K562 (cell line): ENCODE measurements at regions not wholly inside any gene's neighbourhood (a gene's known extent, or its start where the extent isn't known, plus 50 kb on each side); places are given as distances from the start of the nearest gene placed in this dataset.

Experiments
- ATAC-seq: fragments of 200-7000 bp; cut with Tn5 transposase; 3 replicates; pipeline ENCODE4 v1.9.1; 2020; ENCODE audit warnings: moderate library complexity
- BruUV-seq: library from RNA; stranded (reverse); fragments of 400-500 nt; replicated peaks from 2 replicates; lab custom pipeline; 2021; lab: Mats Ljungman, UMichigan
- CTCF ChIA-PET: fragments of 300-600 bp; formaldehyde crosslinking; extraction: SDS; loops from one replicate; lab custom pipeline; 2021; ENCODE audit warnings: low intra/inter-chr PET ratio; lab: Yijun Ruan, JAX
- POLR2A ChIA-PET: fragments of 300-600, 350-650 bp; sonication (Branson Sonifier 250); formaldehyde crosslinking; extraction: SDS; loops from one replicate; lab custom pipeline; 2021; ENCODE audit warnings: antibody characterized with exemption, inconsistent platforms; lab: Yijun Ruan, JAX
- DNase-seq, 4 experiments: peaks; one replicate each; pipeline versions ENCODE4 v3.0.0 to v3.0.0-alpha.2; 2011 to 2018; ENCODE audit warnings: low spot score in 3 of 4, mixed read lengths in 3 of 4; ENCODE audit errors: extremely low read depth in 1 of 4
- FAIRE-seq: peaks from 2 replicates; lab custom pipeline; 2011; peaks lifted over from hg19 to GRCh38; lab: Jason Lieb, UNC
- H2AFZ ChIP-seq: 2 replicates; pipeline ENCODE4 v1.6.0; 2011; ENCODE audit warnings: low read depth, low read length, control low read depth, inconsistent platforms
- H3K27ac ChIP-seq: fragments of 200-600 bp; 3 replicates; pipeline ENCODE4 v1.8.0; 2011; ENCODE audit warnings: low read depth, mild to moderate bottlenecking, control low read depth, inconsistent platforms, low read length, moderate library complexity, mixed read lengths; ENCODE audit errors: extremely low read depth
- H3K27me3 ChIP-seq, 2 experiments: fragments of 300-600 bp in 1 of 2; 2 replicates in 1 of 2; 3 replicates in 1 of 2; pipeline versions ENCODE4 v1.6.0 to v1.8.0; 2011; ENCODE audit warnings: inconsistent platforms in 2 of 2, low read length in 2 of 2, mild to moderate bottlenecking in 1 of 2, mixed read lengths in 1 of 2, moderate library complexity in 1 of 2; ENCODE audit not compliant: control insufficient read depth in 2 of 2, insufficient read depth in 2 of 2
- H3K36me3 ChIP-seq: fragments of 300-600 bp; 3 replicates; pipeline ENCODE4 v1.8.0; 2011; ENCODE audit warnings: mild to moderate bottlenecking, low read length, inconsistent platforms; ENCODE audit not compliant: control insufficient read depth, insufficient read depth
- H3K4me1 ChIP-seq, 2 experiments: fragments of 200-600 bp in 1 of 2; replicated peaks in 1 of 2; 2 replicates in 1 of 2; 3 replicates in 1 of 2; pipeline versions ENCODE4 v1.5.1 to v1.8.0; 2011; ENCODE audit warnings: inconsistent platforms in 2 of 2, low read length in 2 of 2, mild to moderate bottlenecking in 1 of 2, mixed read lengths in 1 of 2, moderate library complexity in 1 of 2; ENCODE audit not compliant: control insufficient read depth in 2 of 2, insufficient read depth in 2 of 2
- H3K4me2 ChIP-seq: 2 replicates; pipeline ENCODE4 v1.6.1; 2011; ENCODE audit warnings: low read length, control low read depth, inconsistent platforms, mixed read lengths; ENCODE audit not compliant: insufficient read depth
- H3K4me3 ChIP-seq: fragments of 200-600 bp; sonication (generic), shearing (Covaris generic); 2 replicates; pipeline ENCODE4 v1.5.1; 2016; ENCODE audit warnings: control low read depth, inconsistent platforms
- H3K79me2 ChIP-seq: fragments of 200-600 bp; 3 replicates; pipeline ENCODE4 v1.8.0; 2011; ENCODE audit warnings: low read length, inconsistent platforms; ENCODE audit not compliant: control insufficient read depth, insufficient read depth
- H3K9ac ChIP-seq, 2 experiments: 2 replicates each; pipeline versions ENCODE4 v1.6.0 to v1.6.1; 2011; ENCODE audit warnings: low read depth in 2 of 2, low read length in 2 of 2, control low read depth in 1 of 2, inconsistent platforms in 1 of 2, mild to moderate bottlenecking in 1 of 2, mixed read lengths in 1 of 2; ENCODE audit not compliant: insufficient read depth in 1 of 2
- H3K9me1 ChIP-seq: one replicate; pipeline ENCODE4 v1.6.0; 2011; ENCODE audit warnings: inconsistent platforms, mild to moderate bottlenecking, low read length, moderate library complexity; ENCODE audit not compliant: control insufficient read depth, insufficient read depth
- H3K9me3 ChIP-seq: replicated peaks from 2 replicates; pipeline ENCODE4 v1.5.1; 2011; ENCODE audit warnings: low read depth, low read length, inconsistent platforms; ENCODE audit not compliant: control insufficient read depth, insufficient read depth
- H4K20me1 ChIP-seq: replicated peaks from 2 replicates; pipeline ENCODE4 v1.6.1; 2011; ENCODE audit warnings: low read length, inconsistent platforms, mixed read lengths; ENCODE audit not compliant: control insufficient read depth, insufficient read depth
- ATF7 ChIP-seq: fragments of 450-650 bp; IDR thresholded peaks from 2 replicates; pipeline ENCODE4 v1.7.1; 2014; ENCODE audit warnings: mild to moderate bottlenecking, moderate library complexity
- CBFB ChIP-seq: sonication (generic); formaldehyde crosslinking; IDR thresholded peaks from 2 replicates; pipeline ENCODE4 v1.4.0; 2020; ENCODE audit warnings: mild to moderate bottlenecking, missing genetic modification reagents
- DACH1 ChIP-seq: fragments of 450-650 bp; IDR thresholded peaks from 2 replicates; pipeline ENCODE4 v1.6.1; 2018; ENCODE audit not compliant: partially characterized antibody
- DLX4 ChIP-seq: fragments of 250-450 bp; sonication (Bioruptor Pico); IDR thresholded peaks from 2 replicates; pipeline ENCODE4 v1.6.1; 2021; ENCODE audit warnings: mild to moderate bottlenecking
- GTF2E2 ChIP-seq: fragments of 200-800 bp; sonication (Bioruptor generic); IDR thresholded peaks from 2 replicates; pipeline ENCODE4 v1.6.1; 2016; ENCODE audit warnings: missing genetic modification characterization, missing compliant biosample characterization
- MTA3 ChIP-seq: fragments of 450-650 bp; formaldehyde crosslinking; IDR thresholded peaks from 2 replicates; pipeline ENCODE4 v1.6.1; 2017; ENCODE audit warnings: mild to moderate bottlenecking, borderline replicate concordance
- MXD1 ChIP-seq: fragments of 250-450 bp; sonication (Bioruptor Pico); IDR thresholded peaks from 2 replicates; pipeline ENCODE4 v1.8.0; 2021; ENCODE audit warnings: borderline replicate concordance, mild to moderate bottlenecking, moderate library complexity; ENCODE audit not compliant: poor library complexity, severe bottlenecking
- NCOA2 ChIP-seq, 2 experiments: fragments of 450-650 bp; IDR thresholded peaks; 2 replicates each; pipeline ENCODE4 v1.6.1; 2018; ENCODE audit warnings: mild to moderate bottlenecking in 2 of 2, moderate library complexity in 1 of 2; ENCODE audit not compliant: partially characterized antibody in 2 of 2
- PCBP1 ChIP-seq: fragments of 200-400 bp; formaldehyde crosslinking; IDR thresholded peaks from 2 replicates; pipeline ENCODE4 v1.6.1; 2018; ENCODE audit warnings: mild to moderate bottlenecking, low read depth, low read length; ENCODE audit not compliant: poor library complexity, severe bottlenecking
- SMAD3 ChIP-seq: fragments of 450-650 bp; formaldehyde crosslinking; conservative IDR thresholded peaks from 2 replicates; pipeline ENCODE4 v1.4.0; 2020; ENCODE audit warnings: mild to moderate bottlenecking
- SMARCA5 ChIP-seq: fragments of 450-650 bp; IDR thresholded peaks from 2 replicates; pipeline ENCODE4 v1.6.1; 2016
- SPI1 ChIP-seq: IDR thresholded peaks from 2 replicates; pipeline ENCODE4 v1.6.1; 2011; ENCODE audit warnings: low read depth, low read length, control low read depth, borderline replicate concordance
- TFAP4 ChIP-seq: sonication (generic); formaldehyde crosslinking; IDR thresholded peaks from 2 replicates; pipeline ENCODE4 v1.8.0; 2022; ENCODE audit warnings: missing genetic modification reagents, mild to moderate bottlenecking, moderate library complexity, borderline replicate concordance
- TGIF2 ChIP-seq: sonication (generic); formaldehyde crosslinking; IDR thresholded peaks from 2 replicates; pipeline ENCODE4 v1.8.1; 2022; ENCODE audit warnings: mild to moderate bottlenecking, missing genetic modification reagents, moderate library complexity
- WGBS: fragments of 100-300 bp; shearing (Covaris generic); methylation state at CpG from one replicate; pipeline ENCODE4 v1.1.6; 2016; ENCODE audit warnings: low coverage, mixed read lengths; ENCODE audit not compliant: insufficient coverage; ENCODE audit errors: missing lambda C conversion rate; 5-methylcytosine and 5-hydroxymethylcytosine counted together
- in situ Hi-C: fragments of 300-500 bp; cut with MboI; formaldehyde crosslinking; loops from 4 replicates; pipeline ENCODE4 v1.15.0; 2018; ENCODE audit warnings: inconsistent platforms, mixed read lengths
- intact Hi-C: fragments of 100-400 bp; cut with micrococcal nuclease; formaldehyde crosslinking; loops from 2 replicates; pipeline ENCODE4 v1.14.2; 2022

GRCh38 chr9:129358621-129359154 lies 180.6 kb upstream of the IER5L start:
- no TSS peak for BruUV-seq
- Histone ChIP-seq H3K4me3 (no peak overlapping the region), H3K9me1 (no peaks in the 10 kb centered on the region), H3K27me3 (peaks cover 4 to 47% of the 10 kb centered on the region in 2 experiments; a peak in 3 of 5 replicates), H3K27ac (no peak overlapping the region), H4K20me1 (no peaks in the 10 kb centered on the region)
- ChIA-PET CTCF (no interaction called here), POLR2A (no interaction called here)
- FAIRE-seq (no peak), ATAC-seq (no peak)
- in situ Hi-C loops = no loop called here
- TF ChIP-seq SMARCA5 (0 out of 2 replicates have a peak, but pooled peaks have one; percentile 4), DLX4 (CRISPR knock-in tag) (no peak), TGIF2 (no peak), MTA3 (no peak), GTF2E2 (no peak), SMAD3 (CRISPR knock-in tag) (no peak), CBFB (CRISPR knock-in tag) (no peak), MXD1 (CRISPR knock-in tag) (no peak), DACH1 (peak; percentile 28), TFAP4 (0 out of 2 replicates have a peak, but pooled peaks have one; percentile 10), ATF7 (no peak), NCOA2 (IDR thresholded peaks at IDR 0.05; ENCODE audit: partially characterized antibody in 2 of 2) (no peak), PCBP1 (no peak), SPI1 (peak; percentile 18; the same call in 1 of the 2 replicates)
- TF ChIP-seq, all 486 proteins: peak for 4
- DNase-seq = no peak
- H3K36me3 ChIP-seq = no peaks in the 10 kb centered on the region
- no peak overlapping the region for H2AFZ ChIP-seq
- 8% methylated on average over 12 of the region's 12 CpGs for WGBS
- no peaks in the 10 kb centered on the region for H3K9me3 ChIP-seq
- no peaks in the 10 kb centered on the region for H3K79me2 ChIP-seq
- intact Hi-C loops = no loop called here
- no peak overlapping the region for H3K4me2 ChIP-seq
- H3K9ac ChIP-seq = no peak overlapping the region
- H3K4me1 ChIP-seq = peaks cover 0 to 27% of the 10 kb centered on the region in 2 experiments; a peak in 2 of 5 replicates
